ENCODE measurements at regions not wholly inside any gene's neighbourhood (a gene's known extent, or its start where the extent isn't known, plus 50 kb on each side); places are given as distances from the start of the nearest gene placed in this dataset.

DNA sequence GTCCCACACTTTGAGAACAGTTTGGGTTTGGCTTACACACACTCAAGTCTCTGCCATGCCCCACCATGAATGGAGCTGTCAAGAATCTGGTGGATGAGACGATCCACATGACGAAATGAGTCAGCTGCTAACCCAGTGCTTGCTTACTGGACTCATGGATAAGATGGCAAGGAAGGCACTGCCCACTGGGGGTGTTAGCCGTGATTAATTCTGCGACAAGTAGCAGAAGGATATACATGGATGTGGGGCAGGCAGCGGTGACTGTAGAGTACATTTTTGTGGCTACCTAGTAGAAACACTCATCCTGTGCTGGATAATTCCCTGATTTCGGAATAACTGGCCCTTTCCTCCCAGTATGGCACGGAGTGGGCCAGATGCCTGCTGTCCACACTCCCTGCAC lies 77.5 kb downstream of the SPATA31C2 start:
- Histone ChIP-seq H3K27me3 (no peaks in the 10 kb centered on the region), H3K4me1 (peaks cover 11% of the 10 kb centered on the region), H3K4me3 (no peak overlapping the region), H3K9me3 (no peaks in the 10 kb centered on the region), H3K36me3 (replicated peaks in 1 of 2; ENCODE audit: insufficient read depth in 1 of 2, low read depth in 2 of 2) (no peaks in the 10 kb centered on the region), H3K27ac (no peak overlapping the region)
- intact Hi-C loops (cut with DNase I): no loop called here
- no peak for ATAC-seq
- TF ChIP-seq POLR2A (IDR thresholded peaks at IDR 0.05): no peak
- TF ChIP-seq, protein P1, sequence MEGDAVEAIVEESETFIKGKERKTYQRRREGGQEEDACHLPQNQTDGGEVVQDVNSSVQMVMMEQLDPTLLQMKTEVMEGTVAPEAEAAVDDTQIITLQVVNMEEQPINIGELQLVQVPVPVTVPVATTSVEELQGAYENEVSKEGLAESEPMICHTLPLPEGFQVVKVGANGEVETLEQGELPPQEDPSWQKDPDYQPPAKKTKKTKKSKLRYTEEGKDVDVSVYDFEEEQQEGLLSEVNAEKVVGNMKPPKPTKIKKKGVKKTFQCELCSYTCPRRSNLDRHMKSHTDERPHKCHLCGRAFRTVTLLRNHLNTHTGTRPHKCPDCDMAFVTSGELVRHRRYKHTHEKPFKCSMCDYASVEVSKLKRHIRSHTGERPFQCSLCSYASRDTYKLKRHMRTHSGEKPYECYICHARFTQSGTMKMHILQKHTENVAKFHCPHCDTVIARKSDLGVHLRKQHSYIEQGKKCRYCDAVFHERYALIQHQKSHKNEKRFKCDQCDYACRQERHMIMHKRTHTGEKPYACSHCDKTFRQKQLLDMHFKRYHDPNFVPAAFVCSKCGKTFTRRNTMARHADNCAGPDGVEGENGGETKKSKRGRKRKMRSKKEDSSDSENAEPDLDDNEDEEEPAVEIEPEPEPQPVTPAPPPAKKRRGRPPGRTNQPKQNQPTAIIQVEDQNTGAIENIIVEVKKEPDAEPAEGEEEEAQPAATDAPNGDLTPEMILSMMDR (IDR thresholded peaks at IDR 0.05): no peak
- WGBS, 2 donors: 89 to 93% methylated on average over 7 of the region's 7 CpGs
- no peak for DNase-seq

DNA sequence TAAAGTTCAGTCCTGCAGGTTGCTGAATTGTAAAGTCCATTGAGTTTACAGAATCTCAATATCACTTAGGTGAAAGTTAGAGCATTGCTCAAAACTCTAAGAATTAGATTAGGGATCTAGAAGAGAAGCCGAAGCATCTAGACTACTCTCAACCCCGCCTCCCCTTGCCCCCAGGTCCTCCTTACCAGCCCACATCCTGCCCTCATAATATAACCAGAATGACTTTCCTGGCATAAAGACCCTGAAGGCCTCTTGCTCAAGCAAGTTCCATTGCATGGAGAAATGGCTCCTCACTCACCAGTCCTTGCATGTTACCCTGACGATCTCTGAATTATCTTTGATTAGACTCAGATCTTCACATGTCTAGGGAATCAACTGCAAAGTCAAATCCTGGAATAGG lies 78.8 kb downstream of the SPATA31C2 start:
- ATAC-seq (no peak), DNase-seq (no peak)
- no peak overlapping the region for H3K4me3 ChIP-seq
- intact Hi-C loops (cut with DNase I): no loop called here
- H3K4me1 ChIP-seq: no peaks in the 10 kb centered on the region
- H3K27me3 ChIP-seq: no peaks in the 10 kb centered on the region
- TF ChIP-seq POLR2A (IDR thresholded peaks at IDR 0.05): no peak
- TF ChIP-seq, protein P1 (IDR thresholded peaks at IDR 0.05): no peak
- H3K9me3 ChIP-seq: no peaks in the 10 kb centered on the region
- WGBS, 2 donors: 86 to 93% methylated on average over 3 of the region's 3 CpGs
- H3K27ac ChIP-seq: no peak overlapping the region
- H3K36me3 ChIP-seq (replicated peaks in 1 of 2; ENCODE audit: insufficient read depth in 1 of 2, low read depth in 2 of 2): no peaks in the 10 kb centered on the region

DNA sequence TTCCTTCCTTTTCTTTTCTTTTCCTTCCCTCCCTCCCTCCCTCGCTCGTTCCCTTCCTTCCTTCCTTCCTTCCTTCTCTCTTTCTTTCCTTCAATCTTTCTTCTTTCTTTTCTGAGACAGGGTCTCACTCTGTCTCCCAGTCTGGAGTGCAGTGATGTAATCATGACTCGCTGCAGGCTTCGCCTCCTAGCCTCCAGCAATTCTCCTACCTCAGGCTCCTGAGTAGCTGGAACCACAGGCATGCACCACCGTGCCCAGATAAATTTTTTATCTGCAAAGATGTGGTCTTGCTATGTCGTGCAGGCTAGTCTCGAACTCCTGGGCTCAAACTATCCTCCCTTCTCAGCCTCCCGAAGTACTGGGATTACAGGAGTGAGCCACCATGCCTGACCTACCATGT lies 81.4 kb downstream of the SPATA31C2 start:
- no peak overlapping the region for H3K27ac ChIP-seq
- intact Hi-C loops (cut with DNase I): no loop called here
- ATAC-seq: no peak
- H3K27me3 ChIP-seq: no peaks in the 10 kb centered on the region
- no peak for DNase-seq
- H3K4me1 ChIP-seq: no peaks in the 10 kb centered on the region
- H3K9me3 ChIP-seq: no peaks in the 10 kb centered on the region
- 80 to 83% methylated on average over 8 of the region's 8 CpGs for WGBS, 2 donors
- H3K36me3 ChIP-seq (replicated peaks in 1 of 2; ENCODE audit: insufficient read depth in 1 of 2, low read depth in 2 of 2): no peaks in the 10 kb centered on the region
- no peak overlapping the region for H3K4me3 ChIP-seq
- TF ChIP-seq POLR2A (IDR thresholded peaks at IDR 0.05): no peak
- TF ChIP-seq, protein P1 (IDR thresholded peaks at IDR 0.05): no peak

DNA sequence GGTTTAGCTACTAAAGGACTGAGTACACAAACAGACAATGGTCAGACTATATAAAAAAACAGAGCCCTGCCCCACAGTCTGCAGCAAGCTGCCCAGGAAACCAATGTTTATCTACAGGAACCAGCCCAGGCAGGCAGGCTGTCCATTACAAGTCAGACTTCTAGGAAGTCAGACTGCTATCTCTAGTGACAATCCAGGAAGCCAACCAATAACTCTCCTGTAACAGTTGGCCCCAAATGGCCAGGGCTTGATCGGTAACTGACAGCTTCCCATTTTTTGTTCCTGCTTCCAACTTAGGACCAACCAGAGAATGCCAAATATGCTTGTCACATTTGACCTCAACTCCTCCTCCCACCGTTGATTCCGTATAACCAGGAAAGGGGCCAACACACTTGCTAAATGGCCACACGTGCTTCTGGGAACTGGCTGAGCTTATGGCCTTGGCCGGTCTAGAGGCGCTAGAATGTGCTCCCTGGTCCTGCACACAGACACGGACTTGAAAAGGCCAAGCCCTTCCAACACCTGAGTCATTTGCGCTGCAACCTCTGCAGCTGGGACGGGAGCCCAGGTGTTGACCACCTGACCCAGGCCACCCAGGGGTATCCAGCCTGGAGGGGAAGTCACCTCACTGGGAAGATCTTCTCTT lies 79.6 kb upstream of the CDK20 start:
- ATAC-seq (no peak), DNase-seq (no peak)
- H3K27me3 ChIP-seq: no peaks in the 10 kb centered on the region
- no peaks in the 10 kb centered on the region for H3K4me1 ChIP-seq
- no peak overlapping the region for H3K4me3 ChIP-seq
- no peak overlapping the region for H3K27ac ChIP-seq
- intact Hi-C loops (cut with DNase I): no loop called here
- H3K9me3 ChIP-seq: no peaks in the 10 kb centered on the region
- TF ChIP-seq POLR2A (IDR thresholded peaks at IDR 0.05): no peak
- TF ChIP-seq, protein P1 (IDR thresholded peaks at IDR 0.05): no peak
- no peaks in the 10 kb centered on the region for H3K36me3 ChIP-seq (replicated peaks in 1 of 2; ENCODE audit: insufficient read depth in 1 of 2, low read depth in 2 of 2)
- whole genome bisulfite sequencing, 2 donors: 83 to 92% methylated on average over 2 to 9 of the region's 9 CpGs

DNA sequence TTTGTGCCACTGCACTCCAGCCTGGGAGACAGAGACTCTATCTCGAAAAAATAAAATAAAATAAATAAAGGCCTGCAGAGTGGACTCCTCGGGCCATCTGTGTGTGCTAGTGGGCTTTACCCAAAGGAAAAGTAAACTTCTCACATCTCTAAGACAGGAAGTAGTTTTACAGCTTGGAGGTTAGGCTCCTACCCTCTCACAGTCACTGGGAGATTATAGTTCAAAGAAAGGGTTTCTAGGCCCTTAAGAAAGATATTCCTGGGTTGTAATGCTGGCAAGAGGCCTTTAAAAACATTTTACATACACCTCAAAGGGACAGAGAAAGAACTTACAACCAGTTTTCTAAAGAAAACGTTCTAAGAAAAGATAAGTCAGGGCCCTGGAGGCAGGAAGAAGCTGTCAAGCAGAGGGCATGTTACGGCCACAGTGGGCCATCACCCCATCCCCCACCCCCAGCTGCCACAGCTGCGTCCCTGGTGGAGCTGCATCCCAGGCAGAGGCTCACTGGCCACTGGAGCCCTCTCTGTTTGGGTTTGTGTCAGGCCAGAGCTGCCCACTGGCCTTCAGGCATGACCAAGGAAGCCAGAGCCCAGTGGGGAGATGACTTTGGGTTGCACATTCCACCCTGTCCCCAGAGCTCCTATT lies 78.1 kb upstream of the CDK20 start:
- H3K4me3 ChIP-seq: no peak overlapping the region
- TF ChIP-seq, protein P1 (IDR thresholded peaks at IDR 0.05): no peak
- no peak for TF ChIP-seq POLR2A (IDR thresholded peaks at IDR 0.05)
- DNase-seq (no peak), ATAC-seq (no peak)
- no peak overlapping the region for H3K27ac ChIP-seq
- WGBS, 2 donors: 53 to 61% methylated on average over 5 of the region's 5 CpGs
- no peaks in the 10 kb centered on the region for H3K36me3 ChIP-seq (replicated peaks in 1 of 2; ENCODE audit: insufficient read depth in 1 of 2, low read depth in 2 of 2)
- intact Hi-C loops (cut with DNase I): no loop called here
- H3K27me3 ChIP-seq: no peaks in the 10 kb centered on the region
- no peaks in the 10 kb centered on the region for H3K4me1 ChIP-seq
- H3K9me3 ChIP-seq: no peaks in the 10 kb centered on the region
